GM23338 (cell line): ENCODE measurements at regions not wholly inside any gene's neighbourhood (a gene's known extent, or its start where the extent isn't known, plus 50 kb on each side); places are given as distances from the start of the nearest gene placed in this dataset.
A peak's percentile ranks its signal among the peaks of the same experiment; 100 is the strongest.

Source experiments
- ATAC-seq: fragments of 200-7000 bp; cut with Tn5 transposase; 3 replicates; pipeline ENCODE4 v1.9.1; 2020
- DNase-seq: peaks from one replicate; pipeline ENCODE4 v3.0.0-alpha.2; 2015; ENCODE audit warnings: low spot score
- H2AFZ ChIP-seq: fragments of 200-600 bp; sonication (generic); 2 replicates; pipeline ENCODE4 v1.8.0; 2016; ENCODE audit warnings: antibody characterized with exemption, mild to moderate bottlenecking, moderate library complexity
- H3F3A ChIP-seq: fragments of 200-600 bp; sonication (generic); replicated peaks from 2 replicates; pipeline ENCODE4 v1.8.0; 2017; ENCODE audit warnings: antibody characterized with exemption, mixed run types, low read depth
- H3K27ac ChIP-seq: fragments of 200-600 bp; sonication (generic); 2 replicates; pipeline ENCODE4 v1.6.1; 2016; ENCODE audit warnings: low read depth
- H3K27me3 ChIP-seq: fragments of 200-600 bp; sonication (generic); 2 replicates; pipeline ENCODE4 v1.8.0; 2016; ENCODE audit warnings: mild to moderate bottlenecking, mixed run types, moderate library complexity; ENCODE audit not compliant: insufficient read depth
- H3K36me3 ChIP-seq: fragments of 200-600 bp; sonication (generic); 2 replicates; pipeline ENCODE4 v1.8.0; 2016; ENCODE audit warnings: mild to moderate bottlenecking; ENCODE audit not compliant: insufficient read depth
- H3K4me1 ChIP-seq: fragments of 200-600 bp; sonication (generic); 2 replicates; pipeline ENCODE4 v1.8.0; 2016; ENCODE audit warnings: mild to moderate bottlenecking, moderate library complexity; ENCODE audit not compliant: insufficient read depth
- H3K4me2 ChIP-seq: fragments of 200-600 bp; sonication (generic); 2 replicates; pipeline ENCODE4 v1.7.1; 2017; ENCODE audit warnings: mixed run types
- H3K4me3 ChIP-seq: fragments of 200-600 bp; sonication (generic); 2 replicates; pipeline ENCODE4 v1.6.1; 2016; ENCODE audit warnings: mixed run types
- H3K79me2 ChIP-seq: fragments of 200-600 bp; sonication (generic); replicated peaks from 2 replicates; pipeline ENCODE4 v1.8.0; 2017; ENCODE audit warnings: mild to moderate bottlenecking; ENCODE audit not compliant: insufficient read depth
- H3K9me2 ChIP-seq: fragments of 200-600 bp; sonication (generic); 2 replicates; pipeline ENCODE4 v1.8.0; 2017; ENCODE audit not compliant: insufficient read depth
- H4K20me1 ChIP-seq: fragments of 200-600 bp; sonication (generic); replicated peaks from 2 replicates; pipeline ENCODE4 v1.8.0; 2017; ENCODE audit warnings: mild to moderate bottlenecking; ENCODE audit not compliant: insufficient read depth
- H3K27ac Mint-ChIP-seq: 2 replicates; pipeline ENCODE4 v1.8.0; 2020; ENCODE audit warnings: inconsistent platforms, mild to moderate bottlenecking, moderate library complexity, mixed read lengths
- H3K27me3 Mint-ChIP-seq: 3 replicates; pipeline ENCODE4 v1.8.0; 2022; ENCODE audit warnings: low read depth, mild to moderate bottlenecking, moderate library complexity, mixed read lengths, inconsistent platforms; ENCODE audit not compliant: insufficient read depth, poor library complexity
- H3K36me3 Mint-ChIP-seq: 3 replicates; pipeline ENCODE4 v1.8.0; 2021; ENCODE audit warnings: low read depth, mild to moderate bottlenecking, inconsistent platforms, moderate library complexity, mixed read lengths
- H3K4me1 Mint-ChIP-seq: 3 replicates; pipeline ENCODE4 v1.8.0; 2020; ENCODE audit warnings: mild to moderate bottlenecking, inconsistent platforms, mixed read lengths
- H3K4me3 Mint-ChIP-seq: 3 replicates; pipeline ENCODE4 v1.8.0; 2021; ENCODE audit warnings: moderate library complexity, mild to moderate bottlenecking, inconsistent platforms, mixed read lengths
- H3K9me3 Mint-ChIP-seq: 3 replicates; pipeline ENCODE4 v1.8.0; 2020; ENCODE audit warnings: moderate library complexity, mild to moderate bottlenecking, inconsistent platforms, mixed read lengths
- CTCF ChIP-seq, 2 experiments: fragments of 200-600 bp in 1 of 2; sonication (generic) in 1 of 2; conservative IDR thresholded peaks; 2 replicates each; pipeline versions ENCODE4 v1.5.1 to v1.6.1; 2016 to 2017; ENCODE audit warnings: antibody characterized with exemption in 2 of 2, low read depth in 2 of 2, mild to moderate bottlenecking in 2 of 2, moderate library complexity in 1 of 2
- EZH2 ChIP-seq: fragments of 200-600 bp; sonication (generic); IDR thresholded peaks from one replicate; pipeline ENCODE4 v1.8.0; 2017; ENCODE audit warnings: antibody characterized with exemption, mild to moderate bottlenecking, low read depth; ENCODE audit not compliant: unreplicated experiment
- EZH2phosphoT487 ChIP-seq: fragments of 200-600 bp; sonication (generic); IDR thresholded peaks from one replicate; pipeline ENCODE4 v1.8.1; 2018; ENCODE audit warnings: antibody characterized with exemption; ENCODE audit not compliant: unreplicated experiment
- NANOG ChIP-seq: IDR thresholded peaks from 2 replicates; pipeline ENCODE4 v1.6.1; 2016; ENCODE audit warnings: antibody characterized with exemption, borderline replicate concordance
- POLR2AphosphoS5 ChIP-seq: IDR thresholded peaks from 2 replicates; pipeline ENCODE4 v1.6.1; 2016; ENCODE audit warnings: antibody characterized with exemption, low read depth
- REST ChIP-seq: IDR thresholded peaks from one replicate; pipeline ENCODE4 v1.6.1; 2018; ENCODE audit warnings: antibody characterized with exemption; ENCODE audit not compliant: unreplicated experiment
- STAT1 ChIP-seq: IDR thresholded peaks from one replicate; pipeline ENCODE4 v1.6.1; 2016; ENCODE audit warnings: antibody characterized with exemption; ENCODE audit not compliant: unreplicated experiment
- ZNF114 ChIP-seq: fragments of 250-450 bp; sonication (Bioruptor Pico); IDR thresholded peaks from 2 replicates; pipeline ENCODE4 v1.5.0; 2020; ENCODE audit warnings: mild to moderate bottlenecking, moderate library complexity
- ZNF331 ChIP-seq: fragments of 250-450 bp; sonication (Bioruptor Pico); IDR thresholded peaks from 2 replicates; pipeline ENCODE4 v1.5.0; 2020; ENCODE audit warnings: low read depth, mild to moderate bottlenecking, moderate library complexity

GRCh38 chr7:109529712-109530111, 960.0 kb downstream of the DNAJB9 start:
- Mint-ChIP-seq H3K9me3 (no peaks in the 10 kb centered on the region), H3K36me3 (no peaks in the 10 kb centered on the region), H3K4me3 (no peak overlapping the region), H3K27me3 (no peaks in the 10 kb centered on the region), H3K4me1 (no peaks in the 10 kb centered on the region), H3K27ac (no peak overlapping the region)
- Histone ChIP-seq H3K4me1 (peaks cover 4% of the 10 kb centered on the region; the same call in 1 of the 2 replicates), H3K9me2 (peaks cover 10% of the 10 kb centered on the region), H3F3A (no peaks in the 10 kb centered on the region), H3K36me3 (no peaks in the 10 kb centered on the region), H4K20me1 (no peaks in the 10 kb centered on the region), H3K27me3 (no peaks in the 10 kb centered on the region), H2AFZ (peak overlapping the region; percentile 19; the same call in 1 of the 2 replicates), H3K27ac (no peak overlapping the region), H3K4me2 (no peak overlapping the region), H3K4me3 (no peak overlapping the region), H3K79me2 (no peaks in the 10 kb centered on the region)
- DNase-seq, result peak; percentile 28
- ATAC-seq, result peak; percentile 71
- TF ChIP-seq EZH2phosphoT487 (no peak), CTCF (conservative IDR thresholded peaks at IDR 0.05; ENCODE audit: low read depth in 2 of 2) (0 out of 4 replicates have a peak, but pooled peaks of 1 of the 2 experiments have one; percentile 7), ZNF331 (CRISPR knock-in tag) (no peak), STAT1 (no peak), REST (no peak), NANOG (no peak)

- Histone ChIP-seq H3K27ac (no peak overlapping the region), H3K4me2 (no peak overlapping the region), H4K20me1 (no peaks in the 10 kb centered on the region), H3K9me2 (peaks cover 10% of the 10 kb centered on the region), H3F3A (no peaks in the 10 kb centered on the region), H3K27me3 (no peaks in the 10 kb centered on the region), H2AFZ (no peak overlapping the region), H3K79me2 (no peaks in the 10 kb centered on the region), H3K4me1 (peaks cover 4% of the 10 kb centered on the region; the same call in 1 of the 2 replicates), H3K4me3 (no peak overlapping the region), H3K36me3 (no peaks in the 10 kb centered on the region)
- H3K4me1 Mint-ChIP-seq, result no peaks in the 10 kb centered on the region
- H3K9me3 Mint-ChIP-seq, result no peaks in the 10 kb centered on the region
- ATAC-seq (no peak), DNase-seq (no peak)
- H3K36me3 Mint-ChIP-seq, result no peaks in the 10 kb centered on the region
- no peaks in the 10 kb centered on the region for H3K27me3 Mint-ChIP-seq
- H3K27ac Mint-ChIP-seq, result peak overlapping the region; percentile 58; the same call in 1 of the 2 replicates
- H3K4me3 Mint-ChIP-seq, result no peak overlapping the region
- TF ChIP-seq ZNF331 (CRISPR knock-in tag) (no peak), NANOG (no peak), REST (no peak), ZNF114 (CRISPR knock-in tag) (no peak), EZH2 (no peak), POLR2AphosphoS5 (no peak)
Measured at GRCh38 chr7:109532262-109532992, 962.8 kb downstream of the DNAJB9 start.
